OCI-LY7 (cell line): ENCODE measurements at regions not wholly inside any gene's neighbourhood (a gene's known extent, or its start where the extent isn't known, plus 50 kb on each side); places are given as distances from the start of the nearest gene placed in this dataset.

ENCODE experiments used
- BruUV-seq: library from RNA; stranded (reverse); fragments of 400-500 nt; replicated peaks from 2 replicates; lab custom pipeline; 2021; lab: Mats Ljungman, UMichigan
- CTCF ChIA-PET: fragments of 300-600 bp; sonication (Branson Sonifier 250); formaldehyde crosslinking; loops from one replicate; lab custom pipeline; 2022; ENCODE audit warnings: antibody characterized with exemption; ENCODE audit not compliant: unreplicated experiment; lab: Charles Lee
- POLR2A ChIA-PET: fragments of 300-600 bp; sonication (Branson Sonifier 250); formaldehyde crosslinking; loops from one replicate; lab custom pipeline; 2022; ENCODE audit warnings: antibody characterized with exemption; lab: Charles Lee
- DNase-seq: peaks from one replicate; pipeline ENCODE4 v3.0.0-alpha.2; 2015; ENCODE audit warnings: low spot score
- H2AFZ ChIP-seq: fragments of 200-600 bp; sonication (generic), shearing (Covaris generic); 2 replicates; pipeline ENCODE4 v1.6.1; 2014; ENCODE audit warnings: mild to moderate bottlenecking, antibody characterized with exemption, low read length, moderate library complexity
- H3K27ac ChIP-seq: fragments of 200-600 bp; sonication (generic); 2 replicates; pipeline ENCODE4 v1.5.1; 2014; ENCODE audit warnings: mixed run types, low read depth, mild to moderate bottlenecking, moderate library complexity, low read length, inconsistent platforms; ENCODE audit not compliant: poor library complexity, severe bottlenecking
- H3K36me3 ChIP-seq: fragments of 200-600 bp; sonication (generic); 2 replicates; pipeline ENCODE4 v1.6.1; 2014; ENCODE audit warnings: mild to moderate bottlenecking, antibody characterized with exemption, low read length, moderate library complexity, mixed read lengths; ENCODE audit not compliant: insufficient read depth
- H3K4me1 ChIP-seq: fragments of 200-600 bp; sonication (generic); 2 replicates; pipeline ENCODE4 v1.5.1; 2014; ENCODE audit warnings: mild to moderate bottlenecking, low read length; ENCODE audit not compliant: insufficient read depth, poor library complexity, severe bottlenecking
- H3K4me2 ChIP-seq: fragments of 200-600 bp; sonication (generic); 2 replicates; pipeline ENCODE4 v1.6.1; 2014; ENCODE audit warnings: mild to moderate bottlenecking, low read length
- H3K4me3 ChIP-seq: fragments of 200-600 bp; sonication (generic); 2 replicates; pipeline ENCODE4 v1.5.1; 2014; ENCODE audit warnings: mild to moderate bottlenecking, low read depth, low read length; ENCODE audit not compliant: poor library complexity, severe bottlenecking
- H3K79me2 ChIP-seq: fragments of 200-600 bp; sonication (generic); 2 replicates; pipeline ENCODE4 v1.6.1; 2016; ENCODE audit warnings: low read depth, mild to moderate bottlenecking, low read length, moderate library complexity, mixed read lengths; ENCODE audit not compliant: insufficient read depth
- H3K9me2 ChIP-seq: fragments of 200-600 bp; sonication (generic); 2 replicates; pipeline ENCODE4 v1.6.1; 2016; ENCODE audit warnings: mild to moderate bottlenecking, low read length, mixed read lengths; ENCODE audit not compliant: insufficient read depth
- H3K9me3 ChIP-seq: fragments of 200-600 bp; sonication (generic); 2 replicates; pipeline ENCODE4 v1.6.1; 2014; ENCODE audit warnings: mild to moderate bottlenecking, mixed run types, low read length, mixed read lengths
- H4K20me1 ChIP-seq: fragments of 200-600 bp; sonication (generic); 2 replicates; pipeline ENCODE4 v1.6.1; 2014; ENCODE audit warnings: mild to moderate bottlenecking, antibody characterized with exemption, low read length, moderate library complexity, mixed read lengths; ENCODE audit not compliant: insufficient read depth
- EZH2phosphoT487 ChIP-seq: fragments of 200-600 bp; sonication (generic); IDR thresholded peaks from 2 replicates; pipeline ENCODE4 v1.6.1; 2018; ENCODE audit warnings: low read depth, borderline replicate concordance, mild to moderate bottlenecking, mixed run types, antibody characterized with exemption, low read length, moderate library complexity, mixed read lengths
- intact Hi-C: fragments of 100-400 bp; cut with micrococcal nuclease; formaldehyde crosslinking; loops from one replicate; pipeline ENCODE4 v1.10.0; 2022; ENCODE audit not compliant: unreplicated experiment
- TF ChIP-seq, protein P1 (sequence below): fragments of 200-600 bp; sonication (generic); conservative IDR thresholded peaks from 2 replicates; pipeline ENCODE4 v1.5.1; 2014; ENCODE audit warnings: mild to moderate bottlenecking, antibody characterized with exemption, low read length, moderate library complexity, mixed read lengths

DNA sequence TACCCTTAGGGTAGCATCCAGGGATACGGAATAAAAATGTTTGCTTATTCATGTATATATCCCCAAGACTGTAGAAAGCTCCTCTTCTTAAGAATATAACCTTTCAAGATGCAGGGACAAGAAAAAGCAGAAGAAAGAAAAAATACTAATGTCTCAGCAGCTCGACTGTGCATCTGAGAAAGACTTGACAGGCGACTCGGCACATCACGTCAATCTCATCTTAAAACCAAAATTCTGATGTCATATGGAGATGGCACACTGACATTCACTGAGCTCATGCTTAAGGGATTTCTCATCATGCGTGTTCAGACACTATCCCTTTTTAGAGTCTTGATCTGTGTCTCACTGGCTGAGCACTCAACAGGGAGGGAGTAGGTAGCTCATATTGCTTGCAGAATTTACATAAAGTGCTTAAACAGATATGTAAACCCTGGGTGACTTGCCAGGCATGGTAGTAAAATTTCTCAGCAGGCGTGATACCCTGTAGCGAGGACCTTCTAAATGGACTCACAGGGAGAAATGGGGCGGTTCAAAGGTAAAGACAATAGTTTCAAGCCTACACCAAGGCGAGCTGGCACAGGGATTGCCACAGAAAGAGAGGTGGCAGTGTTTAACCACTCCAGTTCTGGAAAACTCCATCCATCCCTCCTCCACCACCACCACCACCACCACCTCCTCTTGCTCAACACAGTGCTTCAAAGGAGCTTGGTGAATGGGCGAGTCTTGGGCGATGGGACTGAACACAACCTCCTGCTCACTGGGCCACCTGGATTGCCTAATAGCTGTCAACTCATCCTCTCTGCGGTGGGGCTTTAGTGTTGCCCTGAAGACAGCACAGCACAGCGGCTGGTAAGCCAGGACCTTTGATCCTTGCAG is 330.5 kb downstream of the TFAP2A start:
- H3K27ac ChIP-seq, result no peak overlapping the region
- no peak for TF ChIP-seq EZH2phosphoT487
- TF ChIP-seq, protein P1, sequence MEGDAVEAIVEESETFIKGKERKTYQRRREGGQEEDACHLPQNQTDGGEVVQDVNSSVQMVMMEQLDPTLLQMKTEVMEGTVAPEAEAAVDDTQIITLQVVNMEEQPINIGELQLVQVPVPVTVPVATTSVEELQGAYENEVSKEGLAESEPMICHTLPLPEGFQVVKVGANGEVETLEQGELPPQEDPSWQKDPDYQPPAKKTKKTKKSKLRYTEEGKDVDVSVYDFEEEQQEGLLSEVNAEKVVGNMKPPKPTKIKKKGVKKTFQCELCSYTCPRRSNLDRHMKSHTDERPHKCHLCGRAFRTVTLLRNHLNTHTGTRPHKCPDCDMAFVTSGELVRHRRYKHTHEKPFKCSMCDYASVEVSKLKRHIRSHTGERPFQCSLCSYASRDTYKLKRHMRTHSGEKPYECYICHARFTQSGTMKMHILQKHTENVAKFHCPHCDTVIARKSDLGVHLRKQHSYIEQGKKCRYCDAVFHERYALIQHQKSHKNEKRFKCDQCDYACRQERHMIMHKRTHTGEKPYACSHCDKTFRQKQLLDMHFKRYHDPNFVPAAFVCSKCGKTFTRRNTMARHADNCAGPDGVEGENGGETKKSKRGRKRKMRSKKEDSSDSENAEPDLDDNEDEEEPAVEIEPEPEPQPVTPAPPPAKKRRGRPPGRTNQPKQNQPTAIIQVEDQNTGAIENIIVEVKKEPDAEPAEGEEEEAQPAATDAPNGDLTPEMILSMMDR, result no peak
- DNase-seq, result no peak
- H3K36me3 ChIP-seq, result no peaks in the 10 kb centered on the region
- no peaks in the 10 kb centered on the region for H3K9me2 ChIP-seq
- BruUV-seq, result no TSS peak
- H3K79me2 ChIP-seq, result no peaks in the 10 kb centered on the region
- no peaks in the 10 kb centered on the region for H4K20me1 ChIP-seq
- no peak overlapping the region for H3K4me3 ChIP-seq
- intact Hi-C loops, result no loop called here
- H3K4me1 ChIP-seq, result no peaks in the 10 kb centered on the region
- no peaks in the 10 kb centered on the region for H3K9me3 ChIP-seq
- POLR2A ChIA-PET, result interaction anchor here (1.0 kb wide), 1 partner anchor 115 kb away, joined by 3 read pairs; no protein-coding TSS in a partner anchor
- CTCF ChIA-PET, result no interaction called here
- no peak overlapping the region for H2AFZ ChIP-seq
- H3K4me2 ChIP-seq, result no peak overlapping the region

DNA sequence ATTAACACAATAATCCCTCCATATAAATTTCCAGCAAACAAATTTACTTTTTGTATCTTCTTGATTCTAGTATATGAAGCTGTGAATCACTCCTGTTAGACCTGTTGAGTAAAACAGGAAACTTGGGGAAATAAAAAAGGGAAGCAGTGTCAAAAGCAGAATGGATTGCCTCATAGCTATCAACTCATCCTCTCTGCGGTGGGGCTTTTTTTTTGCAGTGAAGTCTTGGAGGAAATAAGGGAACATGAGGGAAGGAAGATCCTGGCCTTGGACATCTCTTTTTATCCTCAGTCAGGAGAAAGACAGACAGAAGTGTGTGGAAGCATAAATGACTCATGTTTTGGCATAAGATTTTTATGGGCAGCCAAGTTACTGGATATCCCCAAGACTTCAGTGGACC is 332.5 kb downstream of the TFAP2A start:
- CTCF ChIA-PET, result no interaction called here

More for the DNA sequence above, 332.5 kb downstream of the TFAP2A start:
- no peaks in the 10 kb centered on the region for H3K4me1 ChIP-seq
- POLR2A ChIA-PET, result interaction anchor here (0.6 kb wide), 2 partner anchors 55 to 761 kb away, joined by 3 to 4 read pairs; no protein-coding TSS in a partner anchor
- H3K79me2 ChIP-seq, result no peaks in the 10 kb centered on the region
- H2AFZ ChIP-seq, result no peak overlapping the region
- H3K27ac ChIP-seq, result no peak overlapping the region
- no peaks in the 10 kb centered on the region for H3K9me3 ChIP-seq
- intact Hi-C loops, result no loop called here
- no peaks in the 10 kb centered on the region for H4K20me1 ChIP-seq
- TF ChIP-seq, protein P1, result no peak
- no peak for TF ChIP-seq EZH2phosphoT487
- BruUV-seq, result no TSS peak
- H3K9me2 ChIP-seq, result no peaks in the 10 kb centered on the region
- no peak for DNase-seq
- no peaks in the 10 kb centered on the region for H3K36me3 ChIP-seq
- no peak overlapping the region for H3K4me2 ChIP-seq
- H3K4me3 ChIP-seq, result no peak overlapping the region
